ENCODE measurements at regions not wholly inside any gene's neighbourhood (a gene's known extent, or its start where the extent isn't known, plus 50 kb on each side); places are given as distances from the start of the nearest gene placed in this dataset.

DNA sequence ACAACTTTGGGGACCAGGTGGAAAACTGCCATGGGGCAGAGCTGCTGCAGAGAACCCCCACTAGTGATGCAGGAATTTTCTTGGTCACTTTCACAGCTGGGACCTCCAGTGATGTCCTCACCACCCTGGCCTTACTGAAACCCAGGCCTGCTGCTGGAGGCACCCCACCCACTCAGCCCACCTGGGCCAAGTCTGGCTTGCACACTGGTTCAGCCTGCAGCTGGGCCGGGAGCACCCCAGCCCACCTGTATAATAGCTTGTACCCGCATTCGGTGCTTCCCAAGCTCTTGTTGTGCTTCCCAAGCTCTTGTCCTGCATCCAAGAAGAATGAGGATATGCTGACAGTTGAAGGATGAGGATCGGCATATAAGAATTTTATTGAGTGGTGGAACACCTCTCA lies 86.4 kb upstream of the ZMAT1 start:
- no peaks in the 10 kb centered on the region for H3K9me3 ChIP-seq (ENCODE audit: low read depth)
- no peak overlapping the region for H3K4me3 ChIP-seq
- no peaks in the 10 kb centered on the region for H3K27me3 ChIP-seq
- no peak for DNase-seq (ENCODE audit: low spot score)
- no peaks in the 10 kb centered on the region for H4K20me1 ChIP-seq (ENCODE audit: insufficient read depth, poor library complexity, severe bottlenecking)
- H3K36me3 ChIP-seq (replicated peaks; ENCODE audit: insufficient read depth, low read depth) = no peaks in the 10 kb centered on the region
- no peak overlapping the region for H2AFZ ChIP-seq
- H3K4me2 ChIP-seq = no peak overlapping the region
- H3K9me2 ChIP-seq (replicated peaks; ENCODE audit: insufficient read depth) = no peaks in the 10 kb centered on the region
- H3K27ac ChIP-seq = no peak overlapping the region
- no peaks in the 10 kb centered on the region for H3K79me2 ChIP-seq
- H3K4me1 ChIP-seq (ENCODE audit: insufficient read depth) = no peaks in the 10 kb centered on the region
- no peak for TF ChIP-seq EZH2phosphoT487 (IDR thresholded peaks at IDR 0.05; ENCODE audit: low read depth, severe bottlenecking, unreplicated experiment)
- TF ChIP-seq CTCF (IDR thresholded peaks at IDR 0.05; ENCODE audit: poor library complexity) = no peak
- TF ChIP-seq EZH2 (IDR thresholded peaks at IDR 0.05; ENCODE audit: borderline replicate concordance) = no peak
- WGBS (ENCODE audit: low lambda C conversion rate, missing lambda C conversion rate) = 73% methylated on average over 4 of the region's 4 CpGs

DNA sequence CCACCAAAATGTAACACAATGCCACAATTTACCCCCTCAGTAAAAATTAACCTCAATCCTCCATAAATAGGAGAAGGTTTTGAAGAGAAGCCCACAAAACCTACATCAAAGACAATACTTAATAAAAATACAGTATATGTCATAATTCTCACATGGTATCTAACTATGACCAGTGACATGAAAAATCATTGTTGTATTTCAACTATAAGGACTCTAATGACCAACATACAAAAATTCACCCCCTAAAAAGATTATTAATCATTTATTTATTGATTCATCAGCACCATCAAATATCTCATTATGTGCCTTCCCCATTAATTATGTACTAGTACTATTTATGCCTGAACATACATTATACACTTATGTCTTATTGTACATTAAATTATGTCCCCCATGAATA lies 77.1 kb upstream of the ZMAT1 start:
- TF ChIP-seq EZH2phosphoT487 (IDR thresholded peaks at IDR 0.05; ENCODE audit: low read depth, severe bottlenecking, unreplicated experiment) (no peak), EZH2 (IDR thresholded peaks at IDR 0.05; ENCODE audit: borderline replicate concordance) (no peak), CTCF (IDR thresholded peaks at IDR 0.05; ENCODE audit: poor library complexity) (no peak)
- H3K9me3 ChIP-seq (ENCODE audit: low read depth) = no peaks in the 10 kb centered on the region
- H3K27me3 ChIP-seq = no peaks in the 10 kb centered on the region
- H3K4me2 ChIP-seq = no peak overlapping the region
- no peak overlapping the region for H2AFZ ChIP-seq
- no peaks in the 10 kb centered on the region for H3K36me3 ChIP-seq (replicated peaks; ENCODE audit: insufficient read depth, low read depth)
- H3K27ac ChIP-seq = no peak overlapping the region
- H3K4me1 ChIP-seq (ENCODE audit: insufficient read depth) = no peaks in the 10 kb centered on the region
- no peak overlapping the region for H3K4me3 ChIP-seq
- no peaks in the 10 kb centered on the region for H3K79me2 ChIP-seq
- H3K9me2 ChIP-seq (replicated peaks; ENCODE audit: insufficient read depth) = no peaks in the 10 kb centered on the region
- no peaks in the 10 kb centered on the region for H4K20me1 ChIP-seq (ENCODE audit: insufficient read depth, poor library complexity, severe bottlenecking)
- DNase-seq (ENCODE audit: low spot score) = no peak

- H3K4me3 ChIP-seq = no peak overlapping the region
- no peaks in the 10 kb centered on the region for H3K4me1 ChIP-seq (ENCODE audit: insufficient read depth)
- no peak overlapping the region for H3K27ac ChIP-seq
- H3K79me2 ChIP-seq = no peaks in the 10 kb centered on the region
- 81% methylated on average over 7 of the region's 7 CpGs for WGBS (ENCODE audit: low lambda C conversion rate, missing lambda C conversion rate)
- no peaks in the 10 kb centered on the region for H3K9me2 ChIP-seq (replicated peaks; ENCODE audit: insufficient read depth)
- H3K4me2 ChIP-seq = no peak overlapping the region
- H3K9me3 ChIP-seq (ENCODE audit: low read depth) = no peaks in the 10 kb centered on the region
- TF ChIP-seq EZH2 (IDR thresholded peaks at IDR 0.05; ENCODE audit: borderline replicate concordance) (no peak), CTCF (IDR thresholded peaks at IDR 0.05; ENCODE audit: poor library complexity) (no peak), EZH2phosphoT487 (IDR thresholded peaks at IDR 0.05; ENCODE audit: low read depth, severe bottlenecking, unreplicated experiment) (no peak)
- H4K20me1 ChIP-seq (ENCODE audit: insufficient read depth, poor library complexity, severe bottlenecking) = no peaks in the 10 kb centered on the region
- H3K36me3 ChIP-seq (replicated peaks; ENCODE audit: insufficient read depth, low read depth) = no peaks in the 10 kb centered on the region
- DNase-seq (ENCODE audit: low spot score) = no peak
- no peak overlapping the region for H2AFZ ChIP-seq
- H3K27me3 ChIP-seq = no peaks in the 10 kb centered on the region
Observed at GRCh38 chrX:101999644-102000539, 68.1 kb upstream of the ZMAT1 start.
